Stimulated activated effector memory CD8-positive, alpha-beta T cell treated with anti-CD3 and anti-CD28 coated beads, Interleukin-12 subunit alpha, Interleukin-12 subunit beta, amount 100 ng/mL, for 72 hours (primary cell): ENCODE measurements at regions not wholly inside any gene's neighbourhood (a gene's known extent, or its start where the extent isn't known, plus 50 kb on each side); places are given as distances from the start of the nearest gene placed in this dataset.
"Not testable (repeated sequence)": the region's sequence is repeated elsewhere in the genome, so short reads cannot be mapped to it uniquely, and the experiment has no call there.

Experiments used
- ATAC-seq: fragments of 150-1000 bp; cut with Tn5 transposase; 2 replicates; pipeline ENCODE4 v1.10.0; 2021
- DNase-seq, 2 donors: peaks; one replicate each; pipeline ENCODE4 v3.0.0; 2021 to 2022; ENCODE audit warnings: low spot score in 2 of 2
- H3K27ac Mint-ChIP-seq: one replicate; pipeline ENCODE4 v1.8.0; 2022; ENCODE audit warnings: mild to moderate bottlenecking, mixed read lengths
- H3K36me3 Mint-ChIP-seq: one replicate; pipeline ENCODE4 v1.8.0; 2022; ENCODE audit warnings: mild to moderate bottlenecking, mixed read lengths
- H3K4me1 Mint-ChIP-seq: one replicate; pipeline ENCODE4 v1.8.0; 2022; ENCODE audit warnings: mixed read lengths
- H3K4me3 Mint-ChIP-seq: one replicate; pipeline ENCODE4 v1.8.0; 2022; ENCODE audit warnings: mild to moderate bottlenecking, mixed read lengths
- H3K9me3 Mint-ChIP-seq: one replicate; pipeline ENCODE4 v1.8.0; 2022; ENCODE audit warnings: mixed read lengths

DNA sequence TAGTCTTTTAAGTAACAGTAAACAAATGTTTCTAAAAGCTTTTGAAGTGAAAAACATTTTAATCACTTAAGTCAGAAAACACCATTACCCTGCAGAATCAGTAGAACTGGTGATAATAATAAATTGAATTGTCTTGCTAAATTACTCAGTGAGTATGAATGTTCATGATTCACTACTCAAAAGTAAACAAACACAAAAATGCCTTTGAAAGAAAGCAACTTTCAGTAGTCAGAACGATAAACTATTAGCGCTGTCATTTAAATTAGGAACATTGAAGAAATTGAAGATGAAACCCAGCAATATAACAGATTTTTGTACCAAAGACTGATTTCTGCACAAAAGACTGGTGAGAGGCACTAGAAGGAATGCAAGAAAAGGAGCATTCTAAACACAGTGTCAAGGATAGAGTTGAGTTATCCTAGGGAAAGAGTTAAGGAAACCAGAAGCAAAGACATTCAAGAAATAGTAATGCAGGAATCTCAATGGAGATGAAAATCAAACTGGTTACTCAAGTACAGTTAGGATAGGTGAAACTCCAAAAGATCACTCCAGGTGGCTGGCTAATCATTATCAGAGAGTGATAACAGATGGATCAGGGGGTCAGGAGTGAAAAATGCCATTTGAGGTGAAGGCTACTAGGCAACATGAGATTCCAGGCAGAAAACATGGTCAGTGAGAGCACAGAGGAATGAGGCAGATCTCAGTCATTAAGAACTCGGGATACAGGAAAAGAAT is 77.4 kb upstream of the ALG10 start:
- Mint-ChIP-seq H3K4me1 (no peaks in the 10 kb centered on the region), H3K27ac (no peak overlapping the region), H3K4me3 (no peak overlapping the region), H3K36me3 (no peaks in the 10 kb centered on the region), H3K9me3 (peaks cover 4% of the 10 kb centered on the region)
- DNase-seq, result no peak
- no peak for ATAC-seq

GRCh38 chr12:33945438-33945784 is 76.9 kb upstream of the ALG10 start:
- DNase-seq (no peak), ATAC-seq (no peak)
- Mint-ChIP-seq H3K27ac (no peak overlapping the region), H3K36me3 (no peaks in the 10 kb centered on the region), H3K9me3 (peaks cover 6% of the 10 kb centered on the region), H3K4me3 (no peak overlapping the region), H3K4me1 (no peaks in the 10 kb centered on the region)

GRCh38 chr12:33966219-33966618 is 56.1 kb upstream of the ALG10 start:
- not testable (repeated sequence) for H3K36me3 Mint-ChIP-seq, H3K4me1 Mint-ChIP-seq, H3K9me3 Mint-ChIP-seq, H3K27ac Mint-ChIP-seq, DNase-seq, H3K4me3 Mint-ChIP-seq, ATAC-seq

- ATAC-seq (no peak), DNase-seq (no peak)
- Mint-ChIP-seq H3K36me3 (no peaks in the 10 kb centered on the region), H3K4me3 (no peak overlapping the region), H3K9me3 (no peaks in the 10 kb centered on the region), H3K4me1 (no peaks in the 10 kb centered on the region), H3K27ac (no peak overlapping the region)
These were observed 54.5 kb upstream of the ALG10 start for GRCh38 chr12:33967760-33968159.
